ENCODE measurements at regions not wholly inside any gene's neighbourhood (a gene's known extent, or its start where the extent isn't known, plus 50 kb on each side); places are given as distances from the start of the nearest gene placed in this dataset.

DNA sequence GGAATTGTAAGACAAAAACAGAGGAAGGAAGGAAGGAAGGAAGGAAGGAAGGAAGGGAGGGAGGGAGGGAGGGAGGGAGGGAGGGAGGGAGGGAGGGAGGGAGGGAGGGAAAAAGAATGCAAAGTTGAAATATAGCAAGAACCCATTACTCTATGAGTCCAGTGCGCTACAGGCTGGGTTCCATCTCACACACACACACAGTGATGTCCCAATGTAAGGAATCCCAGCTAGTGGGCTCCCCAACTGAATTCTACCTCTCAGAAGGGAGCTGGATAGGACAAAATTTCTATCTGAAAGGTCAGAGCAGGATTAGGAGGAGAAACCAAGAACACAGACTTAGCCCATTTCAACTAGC, 173.4 kb downstream of the DAD1 start:
- no peak for DNase-seq (ENCODE audit: low read depth)

DNA sequence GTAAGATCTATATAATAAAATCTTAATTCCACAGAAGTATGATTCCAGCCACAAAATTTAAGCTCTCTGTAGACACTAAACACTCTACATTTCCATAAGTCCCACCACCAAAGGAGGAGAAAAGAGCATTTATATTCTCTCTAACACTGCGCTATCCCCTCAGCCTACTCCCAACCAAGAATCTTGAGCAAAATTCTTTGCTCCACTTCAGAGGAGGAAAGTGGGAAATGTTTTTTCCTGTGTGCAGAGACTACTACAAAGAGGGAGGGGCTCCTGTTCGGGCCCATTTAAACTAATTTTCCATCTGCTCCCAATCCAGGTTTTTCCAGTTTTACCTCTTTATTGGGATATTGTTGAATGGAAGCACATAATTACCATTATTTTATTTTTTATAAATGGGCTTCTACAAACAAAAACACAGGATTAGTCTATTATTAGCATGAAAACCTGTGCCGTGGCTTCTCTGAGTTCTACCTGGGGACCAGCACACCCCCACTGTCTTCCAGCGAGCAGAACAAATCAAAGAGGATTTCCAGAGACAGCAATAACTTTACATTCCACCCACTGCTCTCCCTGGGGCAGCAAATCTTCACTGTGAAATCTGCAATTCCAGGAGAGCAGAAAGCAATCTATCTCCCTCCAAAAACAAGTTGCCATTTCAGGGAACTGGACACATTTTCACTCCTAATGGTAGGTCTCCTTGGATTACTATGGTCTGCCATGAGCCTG, 174.0 kb downstream of the DAD1 start:
- DNase-seq (ENCODE audit: low read depth), result no peak

DNA sequence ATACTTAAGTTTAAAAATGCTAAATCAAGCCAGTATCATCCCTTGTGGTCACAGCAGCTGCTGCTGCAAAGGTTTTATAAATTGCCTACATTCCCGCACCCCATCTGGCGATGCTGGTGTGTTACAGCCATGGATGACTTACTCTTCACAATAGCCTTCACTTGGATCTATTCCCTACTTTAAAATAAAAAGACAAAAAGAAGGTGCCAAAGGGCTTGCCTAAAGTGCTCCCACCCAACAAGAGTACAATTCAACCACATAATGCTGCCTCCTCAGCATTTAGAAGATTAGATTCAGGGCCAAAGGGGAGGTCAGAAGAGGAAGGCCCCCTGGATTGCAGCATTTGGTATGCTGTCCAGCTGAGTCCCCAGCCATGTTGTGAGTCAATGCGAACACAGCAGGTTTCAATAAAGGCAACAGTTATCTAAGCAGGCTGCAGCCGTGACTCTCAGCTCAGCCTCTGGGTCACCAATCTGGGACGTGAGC, 176.1 kb downstream of the DAD1 start:
- DNase-seq (ENCODE audit: low read depth), result no peak

DNA sequence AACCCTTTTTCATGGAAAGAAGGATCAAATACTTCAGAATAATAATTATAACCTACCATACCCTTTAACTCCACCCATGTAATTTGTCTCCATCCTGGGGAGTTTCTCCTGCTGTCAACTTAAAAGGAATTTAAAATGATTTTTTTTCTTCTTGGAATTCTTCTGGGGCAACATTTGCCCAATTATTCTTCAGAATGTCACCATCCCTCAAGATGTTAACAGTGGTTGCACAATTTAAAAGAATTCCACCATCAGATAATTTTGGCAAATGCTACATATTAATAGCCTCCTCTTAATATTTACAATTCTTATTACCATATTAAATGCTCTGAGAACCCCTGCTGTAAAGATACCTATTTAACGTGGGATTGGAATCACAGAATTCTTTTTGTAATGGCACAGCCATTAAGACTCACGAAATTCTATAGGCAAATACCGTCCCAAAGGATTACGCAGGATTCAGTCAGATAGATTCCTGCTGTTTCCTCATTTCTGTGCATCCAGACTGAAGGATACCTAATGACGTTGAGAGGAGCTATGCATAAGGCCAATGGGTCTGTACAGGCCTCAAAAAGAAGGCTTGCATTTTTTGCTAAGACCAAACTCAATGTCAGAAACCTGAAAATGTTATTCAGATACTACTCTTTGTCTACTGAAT, 177.5 kb downstream of the DAD1 start:
- no peak for DNase-seq (ENCODE audit: low read depth)

DNA sequence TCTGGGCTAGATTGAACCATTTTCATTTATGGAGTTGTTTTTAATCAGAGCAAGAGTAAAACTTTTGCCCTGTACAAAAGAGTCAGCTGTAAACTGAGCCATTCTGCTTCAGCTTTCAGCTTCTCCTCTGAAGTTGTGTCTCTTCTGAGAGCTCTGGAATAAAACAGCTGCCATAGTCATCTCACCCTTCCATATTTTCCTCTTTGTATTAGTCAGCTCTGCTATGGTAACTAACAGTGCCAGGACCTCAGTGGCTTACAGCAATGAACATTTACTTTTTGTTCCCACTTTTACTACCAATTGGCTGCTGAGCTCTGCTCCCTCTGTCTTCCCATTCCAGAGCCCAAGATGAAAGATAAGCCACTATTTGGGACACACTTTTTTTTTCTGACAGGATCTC, 178.5 kb downstream of the DAD1 start:
- no peak for DNase-seq (ENCODE audit: low read depth)

DNA sequence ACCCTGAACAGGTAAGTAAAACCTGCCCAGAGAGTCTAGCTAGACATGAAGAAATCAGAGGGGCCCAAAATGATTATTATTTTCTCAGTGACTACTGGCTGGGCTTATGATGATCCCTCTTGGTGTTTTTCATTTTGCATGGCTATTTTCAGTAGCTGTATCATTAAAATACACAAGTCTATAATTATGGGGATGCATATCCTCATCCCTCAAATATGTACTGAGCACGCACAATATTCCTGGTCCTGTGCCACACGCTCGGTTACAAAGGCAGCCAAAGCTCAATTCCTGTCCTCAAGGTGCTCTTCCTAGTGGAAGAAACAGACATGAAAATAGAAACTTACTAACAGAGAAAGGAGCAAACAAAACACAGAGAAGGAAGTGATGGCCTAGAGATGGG, 180.0 kb downstream of the DAD1 start:
- DNase-seq (ENCODE audit: low read depth), result no peak

DNA sequence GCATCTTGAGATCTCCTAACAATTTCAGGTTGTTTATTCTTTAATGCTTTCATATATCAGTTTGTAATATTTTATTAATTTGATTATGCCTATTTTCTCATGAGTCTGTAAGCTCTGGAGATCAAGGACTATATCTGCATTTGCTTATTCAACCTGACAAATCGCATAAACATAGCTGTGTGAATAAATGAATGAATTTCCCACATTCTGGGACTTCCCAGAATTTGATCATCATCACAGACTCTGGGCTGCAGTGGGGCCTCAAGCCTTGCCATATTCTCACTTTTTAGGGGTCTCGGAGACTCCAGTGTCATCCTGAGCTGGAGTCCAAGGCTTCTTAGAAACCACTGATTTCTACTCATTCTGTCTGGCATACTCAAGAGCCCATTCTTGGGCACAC, 180.5 kb downstream of the DAD1 start:
- DNase-seq (ENCODE audit: low read depth), result no peak

DNA sequence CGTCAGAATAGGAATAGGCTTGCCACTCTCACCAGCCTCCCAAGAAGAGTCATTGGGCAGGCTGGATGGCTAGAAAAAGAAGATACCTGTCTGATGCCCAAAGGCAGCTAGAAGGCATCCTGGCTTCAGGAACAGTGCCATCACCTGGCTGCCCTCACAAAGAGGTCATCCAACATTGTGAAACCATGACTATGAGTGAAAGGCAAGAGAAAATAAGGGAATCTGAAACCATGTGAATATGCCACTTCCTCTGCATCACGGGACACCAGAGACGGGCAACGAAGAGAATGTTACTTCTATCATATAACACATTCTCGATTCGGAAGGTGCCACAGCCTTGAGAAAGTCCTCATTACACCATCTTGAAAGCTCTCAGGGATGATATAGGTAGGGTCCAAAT, 182.0 kb downstream of the DAD1 start:
- no peak for DNase-seq (ENCODE audit: low read depth)

DNA sequence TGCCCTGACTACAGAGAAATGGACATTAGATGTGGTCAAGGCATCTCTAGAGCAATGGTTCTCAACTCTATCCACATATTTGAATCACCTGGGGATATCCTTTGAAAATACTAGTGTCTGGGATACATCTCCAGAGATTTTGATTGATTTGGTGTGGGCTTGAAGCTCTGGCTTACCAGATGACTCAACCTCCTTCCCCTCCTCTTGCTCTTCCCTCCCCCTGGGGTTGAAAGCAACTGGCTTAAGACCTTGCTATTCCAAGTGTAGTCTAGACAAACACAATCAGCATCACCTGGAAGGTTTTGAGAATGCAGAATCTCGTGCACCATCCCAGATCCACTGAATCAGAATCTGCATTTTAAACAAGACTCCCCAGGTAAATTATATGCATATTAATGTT, 183.8 kb downstream of the DAD1 start:
- DNase-seq (ENCODE audit: low read depth), result no peak

DNA sequence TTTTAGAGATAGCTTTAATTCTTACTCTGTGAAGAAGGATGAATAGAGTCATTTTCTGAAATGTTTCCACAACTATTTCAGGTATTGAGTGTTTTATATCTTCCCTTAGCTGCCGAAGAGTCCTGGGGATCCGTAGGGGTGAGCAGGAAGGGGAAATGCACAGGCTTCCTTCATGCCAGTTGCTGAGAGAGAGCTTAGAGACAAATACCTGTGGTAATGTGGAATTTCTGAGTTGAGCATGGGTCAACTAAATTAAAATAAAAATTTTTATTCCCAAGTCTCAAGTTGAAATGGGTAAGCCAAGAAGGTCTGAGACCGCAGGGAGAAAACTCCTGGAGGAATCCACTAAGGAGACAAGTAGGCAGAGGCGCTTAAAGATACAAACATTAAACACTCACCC, 185.7 kb downstream of the DAD1 start:
- no peak for DNase-seq (ENCODE audit: low read depth)

DNA sequence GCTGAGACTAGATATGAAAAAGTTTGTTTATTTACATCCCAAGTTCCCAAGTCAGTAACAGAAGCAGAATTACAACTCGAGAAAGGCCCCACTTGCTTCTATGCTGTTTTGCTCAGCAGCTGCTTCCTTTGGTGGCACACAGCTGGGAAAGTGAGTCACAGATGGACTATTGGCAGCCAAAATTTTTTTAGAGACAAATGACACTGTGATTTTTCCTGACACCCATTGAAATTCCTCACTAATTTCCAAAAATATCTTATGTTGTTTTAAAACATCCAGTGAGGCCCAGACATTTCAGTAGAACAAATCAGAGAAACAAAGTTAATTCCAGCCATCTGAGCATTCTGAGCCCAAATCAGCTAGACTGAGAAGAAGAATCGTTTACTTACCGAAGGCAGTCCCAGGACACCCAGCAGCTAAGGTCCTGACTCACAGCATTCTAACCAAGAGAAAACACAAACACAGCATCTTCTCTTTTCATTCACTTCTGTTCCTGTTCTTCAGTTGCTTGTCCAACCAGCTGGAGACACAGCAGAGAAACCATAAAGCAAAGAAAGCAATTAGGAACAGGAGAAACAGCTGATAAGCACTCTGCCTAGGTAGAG, 188.3 kb downstream of the DAD1 start:
- no peak for DNase-seq (ENCODE audit: low read depth)

DNA sequence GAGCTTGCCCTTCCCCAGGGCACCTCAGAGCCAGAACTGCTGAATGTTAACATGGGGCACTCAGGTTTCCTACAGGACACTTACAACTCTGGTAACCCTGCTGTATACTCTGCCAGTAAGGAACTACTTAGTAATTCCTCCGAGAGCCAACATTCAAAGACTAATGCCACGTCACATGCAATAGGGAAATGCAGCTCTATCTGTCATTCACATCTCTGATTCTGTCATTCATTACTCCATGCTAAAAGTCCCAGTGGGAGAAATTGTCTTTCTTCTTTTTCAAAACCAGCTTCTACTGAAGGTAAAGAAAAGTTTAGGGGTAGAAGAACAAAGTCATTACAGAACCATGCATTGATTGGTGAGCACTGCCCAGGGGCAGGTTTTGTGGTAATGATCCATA, 189.2 kb downstream of the DAD1 start:
- no peak for DNase-seq (ENCODE audit: low read depth)

DNA sequence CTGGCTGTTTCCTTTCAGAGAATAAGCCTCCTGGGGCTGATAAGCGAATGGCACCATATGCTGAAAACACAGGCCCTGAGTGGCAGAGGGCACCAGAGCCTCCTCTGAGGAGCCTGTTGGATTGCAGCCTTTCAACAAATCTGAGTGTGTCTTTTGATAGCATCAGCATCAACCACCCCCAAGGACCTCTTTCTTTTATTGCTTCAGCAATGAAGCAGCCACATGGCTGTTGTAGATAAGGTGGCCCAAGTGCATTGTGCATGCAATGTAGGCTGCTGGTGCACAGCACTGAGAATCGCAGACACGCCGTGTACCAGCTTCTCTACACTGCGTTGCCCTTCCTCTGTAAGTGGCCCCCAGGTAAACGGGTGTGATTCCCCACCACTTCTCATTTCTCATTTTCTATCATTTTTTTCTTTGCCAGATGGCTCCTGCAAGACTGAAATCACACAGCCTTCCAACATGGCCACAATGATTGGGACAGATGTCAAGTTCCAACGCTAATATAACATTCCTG, 191.7 kb downstream of the DAD1 start:
- DNase-seq (ENCODE audit: low read depth), result no peak

DNA sequence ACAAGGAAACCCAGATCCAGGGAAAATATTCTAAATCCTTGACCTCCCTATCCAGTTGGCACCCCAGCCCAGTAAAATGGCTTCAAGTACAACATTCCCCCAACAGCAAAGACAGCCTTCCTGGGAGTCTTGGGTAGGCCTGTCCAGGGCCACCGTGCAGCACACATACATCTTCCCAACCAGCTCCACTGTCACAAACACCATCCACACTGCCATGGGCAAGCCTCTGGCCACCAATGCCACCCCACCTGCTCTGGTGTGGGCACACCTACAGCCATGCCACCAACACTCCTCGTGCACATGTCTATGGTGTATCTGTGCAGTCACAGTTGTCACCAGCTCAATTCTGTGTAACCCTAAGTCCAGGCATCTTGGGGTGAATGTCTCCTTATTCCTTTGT, 193.2 kb downstream of the DAD1 start:
- no peak for DNase-seq (ENCODE audit: low read depth)

DNA sequence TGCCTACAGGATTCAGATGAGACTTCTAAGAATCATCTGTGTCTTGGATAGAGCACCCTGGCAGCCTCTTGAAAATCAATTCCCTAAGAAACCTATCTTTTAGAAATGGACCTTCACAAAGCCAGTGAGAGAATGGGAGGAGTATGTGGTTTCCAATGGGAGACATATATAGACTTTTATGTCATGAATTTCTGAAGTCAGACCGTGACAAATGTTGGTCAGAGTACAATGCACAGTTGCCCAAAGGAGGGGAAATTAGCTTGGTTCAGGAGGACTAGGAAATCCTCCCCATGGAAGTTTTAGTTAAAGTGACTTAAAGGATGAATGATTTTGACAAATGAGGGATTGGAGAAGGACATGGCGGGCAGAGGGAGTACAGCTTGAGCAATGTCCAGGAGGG, 194.4 kb downstream of the DAD1 start:
- DNase-seq (ENCODE audit: low read depth), result no peak

DNA sequence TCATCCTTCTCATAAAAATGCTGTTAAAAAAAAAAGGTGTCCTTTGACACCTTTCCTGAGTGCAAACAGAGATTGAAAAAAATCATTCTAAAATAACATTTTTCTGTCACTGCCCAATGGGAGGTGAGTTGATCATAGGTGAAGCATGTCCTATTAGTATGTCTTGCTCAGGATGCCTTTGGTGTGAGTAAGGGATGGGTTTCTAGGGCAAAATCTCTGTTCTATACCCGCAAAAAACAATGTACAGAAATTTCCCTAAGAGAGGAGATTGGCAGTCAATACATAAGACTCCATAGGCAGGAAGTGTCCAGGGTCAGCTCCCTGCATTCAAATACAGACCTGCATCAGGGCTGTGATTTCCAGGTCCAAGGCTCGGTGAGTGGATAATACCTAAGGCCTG, 195.2 kb downstream of the DAD1 start:
- DNase-seq (ENCODE audit: low read depth), result no peak

DNA sequence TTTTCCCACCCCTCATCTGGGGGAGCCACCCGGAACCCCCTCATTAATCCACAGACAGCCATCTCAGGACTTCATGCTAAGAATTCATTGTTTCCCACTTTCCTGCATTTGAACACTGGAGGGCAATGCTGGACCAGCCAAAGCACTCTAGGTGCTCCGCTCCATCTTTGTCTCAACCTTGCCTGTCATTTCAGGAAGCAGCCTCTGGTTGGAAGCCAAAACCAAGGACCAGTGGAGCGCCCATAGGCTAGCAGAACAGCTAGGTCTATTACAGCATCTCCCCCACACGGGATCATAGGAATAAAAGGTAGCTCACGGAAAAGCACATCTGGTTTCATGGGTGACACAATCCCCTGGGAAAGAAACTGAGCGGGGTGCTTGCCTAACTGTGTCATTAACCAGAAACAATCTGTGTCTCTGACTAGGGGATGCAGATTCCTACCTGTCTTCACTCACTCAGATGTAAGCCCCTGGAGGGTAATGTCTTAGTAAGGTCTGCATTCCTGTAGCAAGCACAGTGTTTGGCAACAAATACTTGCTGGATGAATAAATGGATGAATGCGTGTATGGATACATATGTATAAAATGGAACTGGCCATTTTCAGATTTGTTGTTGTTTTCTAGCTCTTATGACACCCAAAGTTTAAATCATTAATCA, 197.0 kb downstream of the DAD1 start:
- peak; percentile 63 for DNase-seq (ENCODE audit: low read depth)

DNA sequence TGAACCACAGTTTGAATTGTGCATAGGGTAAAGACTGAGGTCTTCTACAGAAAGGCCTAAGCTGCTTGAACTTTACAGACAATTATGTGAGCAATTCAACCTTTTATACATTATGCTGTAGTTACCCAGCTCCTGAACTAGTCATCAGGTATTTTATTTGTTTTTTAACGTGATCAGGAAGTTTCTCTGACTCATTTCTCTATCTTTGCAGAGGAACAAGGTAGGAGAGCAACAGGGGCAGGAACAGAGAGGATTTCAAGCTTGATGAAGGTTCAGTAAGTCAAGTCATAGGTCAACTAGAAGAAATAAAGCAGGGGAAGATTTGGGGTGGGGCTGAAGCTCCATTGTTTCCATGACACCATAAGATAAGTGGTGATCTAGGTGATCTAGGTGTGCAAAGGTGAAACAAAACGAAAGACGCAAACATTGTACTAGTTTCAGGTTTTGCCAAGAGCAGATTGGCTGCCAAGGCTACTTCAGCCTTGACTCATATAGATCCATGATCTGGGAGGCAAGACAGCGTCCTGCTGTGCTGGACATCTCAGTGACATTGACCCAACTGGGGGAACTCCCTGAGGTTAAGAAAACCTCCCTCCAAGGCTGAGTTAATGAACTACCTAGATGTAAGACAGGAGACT, 198.1 kb downstream of the DAD1 start:
- no peak for DNase-seq (ENCODE audit: low read depth)

DNA sequence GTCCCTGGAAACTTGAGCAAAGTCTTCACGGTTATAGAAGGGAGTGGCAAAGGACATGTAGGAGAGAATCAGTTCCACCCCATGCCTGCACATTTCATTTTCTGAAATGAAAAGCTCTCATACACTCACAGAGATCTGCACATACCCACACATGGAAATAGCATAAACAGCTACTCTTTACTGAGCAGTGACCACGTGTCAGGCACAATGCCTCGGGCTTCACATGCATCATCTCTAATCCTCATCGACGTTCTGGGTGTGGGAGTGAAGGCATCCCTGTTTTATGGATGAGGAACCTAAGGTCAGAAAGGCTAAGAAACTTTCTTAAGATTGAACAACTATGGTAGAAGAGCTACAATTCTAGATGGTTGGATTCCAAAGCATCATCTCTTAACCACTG, 198.8 kb downstream of the DAD1 start:
- no peak for DNase-seq (ENCODE audit: low read depth)

DNA sequence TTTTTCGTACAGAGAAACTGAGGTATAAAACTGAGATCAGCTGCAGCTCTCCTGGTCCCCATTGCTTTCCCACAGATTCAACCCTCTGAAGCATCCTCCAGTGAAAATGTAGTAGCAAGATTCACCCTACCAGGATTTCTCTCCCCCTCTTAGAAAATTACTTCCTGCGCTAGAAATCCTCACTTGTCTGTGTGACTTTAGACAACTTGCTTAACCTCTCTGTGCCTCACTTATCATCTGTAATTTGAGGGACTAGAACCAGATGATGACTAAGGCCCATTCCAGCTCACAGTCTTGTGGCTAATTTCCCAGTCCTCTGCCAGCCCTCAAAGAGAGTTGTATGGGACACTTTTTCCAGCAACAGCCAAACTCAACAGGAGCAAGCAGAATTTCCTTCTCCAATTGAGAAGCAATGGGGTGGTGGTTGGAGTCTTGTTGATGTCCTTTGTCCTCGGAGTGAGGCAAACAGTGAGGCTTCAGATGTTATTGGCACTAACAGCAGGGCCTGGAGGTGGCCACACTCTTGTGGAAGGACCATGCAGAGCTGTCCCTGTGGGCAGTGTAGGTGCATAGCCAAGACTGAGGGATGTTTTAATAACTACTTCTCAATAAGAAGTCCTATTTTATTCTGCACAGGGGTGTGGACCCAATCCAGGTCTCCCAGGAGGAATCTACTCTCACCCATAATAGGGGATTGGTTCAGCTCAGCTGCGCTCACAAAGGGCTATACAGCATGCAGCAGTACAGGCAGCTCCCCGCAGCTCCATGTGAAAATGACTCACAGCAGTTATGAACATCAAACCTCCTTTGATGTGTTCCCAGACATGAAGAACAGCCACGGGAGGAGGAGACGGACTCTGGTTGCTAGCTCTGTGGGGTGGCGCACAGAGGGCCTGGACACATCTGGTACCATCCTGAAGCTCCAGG, 200.1 kb downstream of the DAD1 start:
- DNase-seq (ENCODE audit: low read depth), result peak; percentile 42

DNA sequence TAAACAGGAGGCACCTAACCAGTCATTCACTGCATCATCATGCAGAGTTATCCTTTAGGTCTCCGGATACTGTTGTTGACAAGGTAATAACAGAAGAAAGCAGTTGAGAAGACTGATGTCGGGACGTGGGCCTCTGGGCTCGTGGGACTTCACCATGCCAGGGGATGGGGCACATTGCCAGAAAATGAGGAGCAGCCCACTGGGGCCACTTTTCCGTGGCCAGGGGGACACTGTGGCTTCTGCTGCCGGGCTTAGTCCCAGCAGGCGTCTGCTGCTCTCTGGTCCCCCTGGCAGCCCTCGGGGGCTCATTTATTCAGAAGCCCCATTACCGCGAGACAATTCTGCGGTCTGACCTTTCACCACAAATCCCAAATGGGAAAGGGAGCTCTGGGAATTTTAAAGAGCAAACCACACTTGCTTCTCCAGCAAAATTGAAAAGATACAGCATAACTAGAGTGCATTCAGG, 201.2 kb downstream of the DAD1 start:
- no peak for DNase-seq (ENCODE audit: low read depth)
